Stimulated activated CD4-positive, alpha-beta T cell treated with anti-CD3 and anti-CD28 coated beads, TNF-alpha, amount 100 ng/mL, for 24 hours (primary cell): ENCODE measurements at regions not wholly inside any gene's neighbourhood (a gene's known extent, or its start where the extent isn't known, plus 50 kb on each side); places are given as distances from the start of the nearest gene placed in this dataset.

Experiments
- DNase-seq, 3 experiments: peaks; one replicate each; pipeline ENCODE4 v3.0.0-alpha.2; 2020; ENCODE audit warnings: low read depth in 3 of 3

DNA sequence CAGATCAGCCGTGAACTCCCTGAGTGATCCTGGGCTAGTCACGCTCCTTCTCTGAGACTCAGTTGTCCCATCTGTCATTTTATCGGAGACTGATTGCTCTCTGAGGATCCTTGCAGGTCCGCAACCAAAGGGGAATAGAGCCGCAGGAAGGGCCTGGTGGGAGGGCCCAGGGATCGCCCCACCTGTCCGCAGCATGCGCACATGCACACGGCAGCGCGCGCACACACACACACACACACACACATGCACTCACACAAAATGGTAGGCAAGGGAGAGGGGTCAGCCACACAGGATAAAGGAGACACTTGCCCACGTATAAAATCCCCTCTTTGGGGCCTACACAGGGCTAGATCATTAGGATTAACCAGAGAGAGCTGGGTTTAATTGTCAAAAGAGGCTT, 95.6 kb upstream of the FOXP4 start:
- DNase-seq = no peak

DNA sequence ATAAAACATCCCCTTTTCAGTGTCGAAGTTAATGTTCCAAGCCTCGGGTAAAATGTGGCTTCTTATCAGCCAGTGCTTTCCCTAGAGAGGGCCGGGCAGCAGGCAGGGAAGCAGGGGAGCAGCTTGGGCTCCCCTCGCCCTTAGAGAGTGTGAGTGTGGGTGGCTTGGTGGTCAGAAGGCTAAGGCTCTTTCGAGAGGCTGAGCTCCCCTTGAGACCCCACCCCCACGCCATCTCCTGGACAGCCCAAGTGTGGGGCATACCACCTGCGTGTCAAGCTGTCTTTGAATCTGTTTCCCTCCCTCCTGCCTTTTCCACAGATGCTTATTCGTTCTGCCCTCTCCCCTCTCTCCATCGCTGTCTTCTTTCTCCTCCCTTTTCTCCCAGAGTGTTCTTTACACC, 95.1 kb upstream of the FOXP4 start:
- DNase-seq = no peak

DNA sequence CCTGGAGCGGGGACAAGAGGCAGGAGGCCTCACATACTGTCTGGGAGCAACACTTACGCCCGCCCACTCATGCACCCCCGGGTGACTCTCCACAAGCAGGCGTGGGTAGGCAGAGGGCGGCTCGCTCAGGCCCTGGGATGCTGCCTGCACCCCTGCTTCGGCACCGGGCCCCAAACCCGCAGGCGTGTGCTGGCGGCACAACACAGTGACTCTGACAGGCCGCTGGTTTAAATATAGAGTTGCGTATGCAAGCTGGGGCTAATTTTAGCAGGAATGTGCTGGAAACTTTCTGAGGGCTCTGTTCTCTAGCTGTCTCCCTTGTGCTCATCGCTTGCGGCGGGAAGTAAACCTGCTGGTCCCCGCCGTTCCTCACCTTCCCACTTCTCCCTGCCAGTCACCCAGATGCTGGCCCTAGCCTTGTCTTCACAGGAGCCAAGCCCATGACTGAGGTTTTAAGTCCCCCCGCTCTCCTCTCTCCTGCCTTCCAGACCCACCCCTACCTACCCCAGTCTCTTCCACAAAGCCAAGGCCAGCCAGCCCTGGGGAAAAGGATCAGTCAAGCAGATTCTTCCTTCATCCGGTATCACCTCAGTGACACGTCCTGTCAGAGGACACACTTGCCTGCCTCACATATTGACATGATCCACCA, 94.5 kb upstream of the FOXP4 start:
- no peak for DNase-seq

DNA sequence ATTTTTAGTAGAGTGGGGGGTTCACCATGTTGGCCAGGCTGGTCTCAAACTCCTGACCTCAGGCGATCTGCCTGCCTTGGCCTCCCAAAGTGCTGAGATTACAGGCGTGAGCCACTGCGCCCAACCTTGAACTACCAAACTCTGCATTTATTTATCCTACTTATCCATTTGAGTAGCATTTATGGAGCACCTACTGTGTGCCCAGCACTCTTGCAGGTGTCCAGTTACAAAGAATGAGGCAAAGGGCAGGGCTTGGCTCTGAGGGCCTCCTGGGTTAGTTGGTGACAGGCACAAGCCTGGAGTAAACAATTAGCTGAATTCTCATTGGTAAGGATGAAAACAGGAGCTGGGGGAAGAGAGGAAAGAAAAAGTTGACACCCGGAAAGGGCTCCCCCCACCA, 93.4 kb upstream of the FOXP4 start:
- DNase-seq = no peak

DNA sequence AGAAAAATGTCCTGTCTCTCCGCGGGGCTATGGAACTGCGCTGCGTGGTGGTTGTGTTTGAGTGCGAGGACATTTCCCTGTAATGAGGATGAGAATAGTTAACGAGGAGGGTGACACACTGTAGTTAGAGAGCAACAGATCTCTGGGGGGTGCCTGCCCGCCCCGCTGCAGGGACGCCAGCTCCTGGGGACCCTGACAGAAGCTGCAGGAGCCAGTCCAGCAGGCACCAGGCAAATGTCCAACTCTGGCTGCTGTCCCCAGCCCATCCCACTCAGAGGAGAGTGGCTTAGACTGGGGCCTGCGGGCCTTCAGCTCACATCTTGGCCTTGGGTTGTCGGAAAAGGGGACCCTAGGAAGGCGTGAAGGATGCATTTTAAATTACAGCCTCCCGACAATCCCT, 92.9 kb upstream of the FOXP4 start:
- DNase-seq = no peak

DNA sequence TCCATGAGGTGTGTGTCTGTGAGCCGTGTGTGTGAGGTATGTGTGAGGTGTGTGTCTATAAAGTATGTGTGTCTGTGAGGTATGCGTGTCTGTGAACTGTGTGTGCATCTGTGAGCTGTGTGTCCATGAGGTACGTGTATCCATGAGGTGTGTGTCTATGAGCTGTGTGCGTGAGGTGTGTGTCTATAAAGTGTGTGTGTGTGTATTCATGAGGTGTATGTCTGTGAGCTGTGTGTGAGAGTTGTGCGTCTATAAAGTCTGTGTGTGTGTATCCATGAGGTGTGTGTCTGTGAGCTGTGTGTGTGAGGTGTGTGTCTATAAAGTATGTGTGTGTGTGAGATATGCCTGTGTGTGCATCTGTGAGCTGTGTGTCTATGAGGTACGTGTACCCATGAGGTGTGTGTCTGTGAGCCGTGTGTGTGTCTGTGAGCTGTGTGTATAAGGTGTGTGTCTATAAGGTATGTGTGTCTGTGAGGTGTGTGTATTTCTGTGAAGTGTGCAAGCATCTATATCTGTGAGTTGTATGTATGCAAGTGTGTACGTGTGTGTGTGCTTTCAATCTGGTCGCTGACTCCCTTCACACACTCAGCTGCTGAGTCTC, 91.9 kb upstream of the FOXP4 start:
- no peak for DNase-seq

DNA sequence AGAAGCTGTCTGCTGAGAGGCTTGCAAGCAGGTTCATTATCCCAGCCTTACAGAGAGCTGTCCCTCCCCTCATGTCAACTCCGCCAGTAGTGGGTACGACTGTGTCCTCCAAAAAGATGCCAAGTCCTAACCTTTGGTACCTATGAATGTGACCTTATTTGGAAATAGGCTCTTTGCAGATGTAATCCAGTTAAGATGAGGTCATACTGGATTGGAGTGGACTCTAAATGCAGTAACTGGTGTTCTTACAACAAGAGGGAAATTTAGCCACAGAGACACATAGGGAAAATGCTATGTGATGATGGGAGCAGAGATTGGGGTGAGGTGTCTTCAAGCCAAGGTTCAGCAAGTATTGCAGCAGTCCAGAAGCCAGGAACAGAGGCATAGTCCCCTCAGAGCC, 90.8 kb upstream of the FOXP4 start:
- DNase-seq = no peak

DNA sequence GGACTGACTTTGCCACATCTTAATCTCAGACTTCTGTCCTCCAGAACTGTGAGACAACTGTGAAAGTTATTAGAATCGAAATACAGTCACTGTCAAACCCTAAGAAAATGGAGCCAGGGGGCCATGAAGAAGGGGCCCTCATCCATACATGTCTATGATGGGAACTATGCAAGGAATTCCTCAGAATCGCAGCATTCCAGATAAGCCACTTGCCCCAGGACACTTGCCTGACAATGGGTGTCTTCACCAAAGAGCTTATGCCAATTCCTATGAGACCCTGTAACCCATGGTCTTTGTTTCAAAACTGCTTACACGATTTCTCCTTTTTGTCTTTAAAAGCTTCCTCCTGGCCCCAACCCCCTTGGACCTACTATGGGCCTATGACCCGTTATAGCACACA, 90.4 kb upstream of the FOXP4 start:
- DNase-seq = no peak

DNA sequence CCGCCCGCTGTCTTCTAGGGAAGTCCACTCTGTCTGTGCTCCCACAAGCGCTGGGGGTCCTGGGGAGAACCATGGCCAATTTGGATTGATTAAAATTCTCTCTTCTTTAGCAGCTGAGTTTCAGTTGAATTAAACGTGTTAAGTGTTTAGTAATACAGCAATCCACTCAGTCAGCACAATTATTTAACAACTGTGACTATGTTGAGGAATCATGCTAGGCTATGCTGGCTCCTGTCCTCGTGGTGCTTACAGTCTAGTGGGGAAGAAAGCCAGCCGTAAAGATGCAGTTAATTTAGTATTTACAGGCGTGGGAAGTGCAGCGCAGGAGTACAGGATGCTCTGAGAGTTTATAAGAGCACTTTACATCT, 88.9 kb upstream of the FOXP4 start:
- DNase-seq = no peak

DNA sequence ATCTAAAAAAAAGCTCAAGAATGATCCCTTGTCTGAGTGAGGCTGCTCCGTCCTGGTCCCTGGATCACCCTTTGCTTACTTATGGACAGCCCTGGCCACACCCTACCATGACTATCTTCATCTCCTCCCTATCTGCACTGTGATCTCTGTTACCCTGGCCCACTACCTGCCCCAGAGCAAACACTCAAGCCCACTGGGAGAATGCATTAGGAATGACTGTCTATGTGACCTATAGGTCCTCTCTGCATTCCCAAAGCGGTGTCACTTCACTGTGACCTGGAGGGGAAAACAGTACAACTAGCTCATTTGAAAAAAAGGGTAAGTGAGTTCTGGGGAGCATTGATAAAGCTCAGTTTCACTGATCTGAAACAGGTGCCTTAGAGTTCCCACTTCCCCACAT, 86.4 kb upstream of the FOXP4 start:
- no peak for DNase-seq

DNA sequence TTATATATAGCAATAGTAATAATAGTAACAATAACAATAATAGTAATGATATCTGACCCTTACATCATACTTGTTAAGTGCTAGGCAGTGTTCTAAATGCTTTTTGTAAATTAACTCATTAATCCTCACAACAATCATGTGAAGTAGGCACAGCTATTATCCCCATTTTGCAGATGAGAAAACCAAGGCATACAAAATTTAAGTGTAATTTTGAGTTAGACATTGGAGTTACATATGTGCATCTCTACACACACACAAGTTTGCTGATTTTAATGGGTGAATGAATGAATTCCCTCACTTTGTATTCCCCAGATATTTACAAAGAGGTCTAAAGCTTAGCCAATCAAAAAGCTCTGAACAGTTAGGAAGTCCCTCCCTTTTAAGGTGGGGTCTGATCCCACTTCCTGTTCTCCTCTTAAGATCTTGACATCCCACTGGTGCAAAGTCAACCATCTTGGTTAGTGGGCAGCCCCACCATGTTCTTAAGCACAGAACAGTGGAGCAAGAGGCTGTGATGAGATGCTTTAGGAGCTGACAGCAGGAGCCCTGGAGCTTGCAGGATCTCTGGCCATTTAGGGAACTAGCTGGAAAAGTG, 85.3 kb upstream of the FOXP4 start:
- no peak for DNase-seq

DNA sequence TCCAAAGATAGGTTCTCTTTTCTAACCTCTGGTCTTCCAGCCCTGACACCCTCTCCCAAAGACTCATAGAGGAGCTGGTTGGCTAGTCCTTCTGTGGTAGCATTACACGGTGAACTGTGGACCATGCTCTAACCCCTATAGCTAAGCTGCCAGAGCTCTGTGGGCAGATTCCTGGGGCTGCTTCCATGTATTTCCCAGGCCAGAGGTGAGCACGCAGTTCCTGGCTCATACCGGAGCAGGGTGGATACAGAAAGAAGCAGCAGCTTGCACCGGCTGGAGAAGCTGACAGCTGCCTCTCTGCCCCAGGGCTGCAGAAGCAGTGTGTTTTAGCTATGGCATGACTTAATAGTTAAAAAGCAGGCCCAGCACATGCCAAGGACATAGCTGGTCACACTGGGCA, 84.1 kb upstream of the FOXP4 start:
- DNase-seq = no peak

DNA sequence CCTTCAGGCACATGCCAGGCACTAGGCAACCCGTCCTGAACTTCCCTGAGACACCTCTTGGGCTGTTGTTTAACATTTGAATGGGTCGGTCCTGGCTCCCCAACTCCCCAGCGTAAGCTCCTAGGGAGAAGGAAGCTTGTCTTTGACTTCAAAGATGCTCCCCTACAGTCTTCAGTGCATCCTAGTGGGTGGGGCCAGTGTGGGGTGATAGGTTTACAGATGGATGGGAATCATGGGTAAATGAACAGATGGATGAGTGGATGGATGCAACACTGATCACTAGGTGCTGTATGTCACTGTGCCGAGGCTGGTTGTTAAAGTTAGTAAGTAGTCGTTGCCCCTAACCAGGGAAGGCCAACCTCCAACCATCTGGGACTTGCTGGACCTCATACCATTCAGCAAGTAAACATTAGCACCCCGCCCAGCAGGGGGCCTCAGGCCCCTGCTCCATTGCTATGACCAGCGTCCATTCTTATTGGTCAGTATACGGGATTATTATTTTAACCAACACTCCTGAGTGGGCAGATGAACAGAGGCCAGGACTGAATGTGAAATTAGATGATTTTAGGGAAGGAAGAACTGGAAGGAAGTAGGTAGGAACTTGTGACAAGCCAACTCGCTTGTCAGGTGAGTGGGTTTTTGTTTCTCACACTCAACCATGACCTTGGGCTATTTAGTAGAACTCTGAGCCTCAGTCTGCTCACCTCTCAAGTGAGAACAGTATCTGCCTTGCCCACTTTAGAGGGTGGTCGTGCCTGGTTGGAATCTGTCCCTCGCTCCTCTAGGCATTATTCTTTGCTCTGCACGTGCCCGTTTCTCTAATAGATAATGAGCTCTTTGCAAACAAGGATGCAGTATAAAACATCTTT, 82.9 kb upstream of the FOXP4 start:
- DNase-seq = peak in 1 of 3 experiments; percentile 18

DNA sequence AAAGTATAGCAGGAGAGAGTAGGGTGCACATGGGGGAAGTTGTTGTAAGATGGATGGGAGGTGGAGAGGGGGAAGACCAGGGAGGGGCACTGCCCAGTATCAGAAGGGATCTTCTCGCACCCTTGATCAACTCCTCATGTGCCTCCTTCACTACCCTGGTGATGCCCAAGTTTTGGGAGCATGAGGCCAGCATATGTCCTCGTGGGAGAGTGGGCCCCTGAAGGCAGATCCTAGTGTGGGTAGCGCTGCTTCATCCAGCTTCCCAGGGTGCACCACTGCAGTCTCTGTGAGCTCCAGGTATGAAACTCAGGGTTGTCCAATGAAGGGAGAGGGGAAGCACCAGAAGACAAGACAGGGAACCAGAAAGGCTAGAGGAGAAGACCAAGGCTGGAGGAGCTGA, 82.2 kb upstream of the FOXP4 start:
- no peak for DNase-seq

DNA sequence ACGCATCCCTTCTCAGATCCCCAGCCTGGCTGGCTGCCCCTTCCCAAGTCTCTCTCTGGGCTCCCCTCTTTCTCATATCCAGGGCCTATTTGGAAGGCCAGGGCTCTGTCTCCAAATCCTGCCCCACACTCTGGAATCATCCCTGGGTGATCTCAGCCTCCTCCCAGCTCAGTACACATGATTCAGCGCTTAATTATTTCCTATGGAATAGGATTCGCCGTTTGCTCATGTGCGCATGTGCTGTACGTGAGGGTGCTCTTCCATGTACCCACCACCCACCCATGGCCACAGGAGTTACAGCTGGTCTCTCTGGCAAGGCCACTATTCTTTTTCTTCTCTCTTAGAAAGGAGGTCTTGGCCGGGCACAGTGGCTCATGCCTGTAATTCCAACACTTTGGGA, 81.7 kb upstream of the FOXP4 start:
- no peak for DNase-seq

DNA sequence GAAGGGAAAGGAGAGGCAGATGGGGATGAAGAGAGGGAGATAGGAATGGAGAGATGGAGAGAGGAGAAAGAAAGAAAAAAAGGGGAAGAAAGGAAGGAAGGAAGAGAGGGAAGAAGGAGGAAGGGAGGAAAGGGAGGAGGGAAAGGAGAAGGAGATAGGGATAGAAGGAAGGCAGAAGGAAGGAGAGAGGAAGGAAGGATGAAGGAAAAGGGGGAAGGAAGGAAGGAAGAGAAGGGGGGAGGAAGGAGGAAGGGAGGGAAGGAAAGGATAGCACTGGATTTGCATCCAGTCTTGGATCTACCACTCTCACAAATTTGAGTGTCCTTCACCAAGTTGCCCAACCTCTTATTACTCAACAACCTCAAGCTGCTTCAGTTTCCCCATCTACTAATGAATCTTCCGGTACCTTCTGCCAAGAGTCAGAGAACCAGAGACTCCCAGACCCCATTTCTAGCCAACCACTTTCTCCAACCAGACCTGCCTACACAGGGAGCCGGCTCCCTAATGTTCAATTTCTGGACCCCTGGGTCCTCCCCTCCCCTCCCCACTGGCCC, 79.7 kb upstream of the FOXP4 start:
- DNase-seq = no peak

DNA sequence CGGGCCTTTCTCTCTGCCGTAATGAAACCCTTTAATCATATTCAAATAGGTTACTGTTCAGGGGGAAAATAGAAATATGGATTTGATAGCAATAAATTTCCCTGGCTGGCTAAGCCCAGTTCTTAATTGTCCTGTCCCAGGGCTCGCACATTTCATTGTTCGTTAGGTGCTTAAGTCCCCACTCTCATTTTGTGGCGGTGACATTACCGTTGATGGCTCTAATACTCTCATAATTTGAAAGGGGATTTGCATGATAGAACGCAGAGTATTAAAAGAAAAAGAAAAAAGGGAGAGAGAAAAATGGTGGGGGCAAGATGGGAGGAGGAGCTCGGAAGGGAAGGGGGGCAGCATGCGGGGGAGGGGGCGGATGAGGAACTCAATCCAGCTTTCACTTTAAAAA, 79.1 kb upstream of the FOXP4 start:
- DNase-seq = no peak

DNA sequence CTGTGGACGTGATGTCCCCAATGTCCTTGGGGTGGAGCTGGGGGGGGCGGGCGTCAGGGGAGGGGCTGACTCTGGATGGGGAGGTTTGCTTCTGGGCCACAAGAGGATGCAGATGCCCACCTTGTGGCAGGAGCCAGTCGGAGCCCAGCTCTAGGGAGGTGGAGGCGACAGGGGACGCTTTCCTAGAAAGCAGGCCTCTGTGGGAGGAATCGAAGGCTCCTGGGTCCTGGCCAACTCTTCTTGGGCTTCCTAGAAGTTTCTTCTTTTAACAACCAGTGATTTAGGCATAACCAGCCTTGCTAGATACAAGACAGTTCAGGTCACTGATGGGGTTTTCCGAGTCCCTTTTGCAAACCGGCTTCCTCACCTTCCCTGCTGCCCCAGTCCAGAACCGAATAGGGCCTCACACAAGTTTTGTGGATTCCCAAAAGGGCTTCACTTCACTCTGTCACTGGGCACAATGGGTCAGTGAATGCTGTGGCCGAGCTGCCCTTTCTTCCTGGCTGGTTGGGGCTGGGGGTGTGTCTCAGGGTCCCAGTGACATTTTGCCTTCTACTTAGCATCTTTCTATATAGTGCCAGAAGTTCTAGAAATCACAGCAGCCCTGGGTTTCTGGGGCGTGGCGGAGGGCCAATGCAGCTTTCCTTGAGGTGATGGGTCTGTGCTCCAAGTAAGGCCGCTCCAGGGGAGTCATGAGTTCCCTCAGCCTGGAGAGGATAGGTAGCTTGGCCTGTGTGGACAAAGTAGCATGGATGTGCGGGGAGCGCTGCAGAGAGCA, 78.4 kb upstream of the FOXP4 start:
- no peak for DNase-seq

DNA sequence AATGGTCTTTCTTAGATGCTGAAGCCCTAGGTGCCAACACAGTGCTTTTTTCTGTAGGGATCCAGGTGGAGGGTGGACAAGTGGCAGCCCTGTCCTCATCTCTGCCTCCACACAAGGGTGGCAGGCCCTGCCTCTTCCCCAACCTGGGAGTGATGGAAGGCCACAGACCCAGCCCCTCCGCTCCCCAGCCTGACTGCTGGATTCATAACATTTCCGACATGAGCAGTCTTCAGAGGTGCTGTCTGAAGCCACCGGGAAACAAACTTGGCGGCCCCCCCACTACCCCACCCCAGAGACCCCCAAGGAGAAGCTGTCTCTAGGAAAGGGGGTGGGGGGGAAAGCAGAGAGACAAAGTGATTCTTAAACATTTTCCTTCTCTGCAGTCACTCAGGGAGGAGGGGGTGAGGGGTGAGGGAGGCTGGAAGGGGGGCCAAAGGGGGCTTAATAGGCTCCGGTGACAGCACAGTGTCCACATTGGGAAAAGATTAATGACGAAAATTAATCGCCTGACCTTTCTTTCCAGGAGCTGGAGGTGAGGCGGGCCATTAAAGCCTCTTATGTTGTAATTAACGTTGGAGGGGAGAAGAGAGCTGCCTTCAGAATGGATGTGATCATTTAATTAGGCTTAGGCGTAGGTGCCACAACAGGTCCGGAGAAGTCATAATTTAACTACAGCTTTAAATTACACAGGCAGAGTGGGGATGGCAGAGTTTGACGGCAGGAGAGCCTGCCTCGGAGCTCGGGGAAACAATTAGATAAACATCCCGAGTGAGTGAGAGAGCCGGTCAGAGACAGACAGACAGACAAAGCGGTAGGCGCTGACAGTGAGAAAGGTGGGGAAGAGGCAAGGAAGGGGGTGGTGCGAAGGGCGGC, 76.8 kb upstream of the FOXP4 start:
- no peak for DNase-seq

DNA sequence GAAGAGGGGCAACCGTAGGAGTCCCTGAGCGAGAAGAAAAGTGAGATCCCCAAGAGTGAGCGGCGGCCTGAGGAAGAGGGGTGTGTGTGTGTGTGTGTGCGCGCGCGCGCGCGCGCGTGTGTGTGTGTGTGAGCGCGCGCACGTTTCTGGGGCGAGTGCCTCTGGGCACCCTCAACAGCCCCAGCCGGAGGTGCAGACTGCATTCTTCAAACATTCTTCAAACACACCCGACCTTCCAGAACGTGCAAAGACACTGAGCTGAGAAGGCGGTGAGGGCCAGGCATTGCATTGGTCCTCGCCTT, 76.2 kb upstream of the FOXP4 start:
- peak in 1 of 3 experiments; percentile 25 for DNase-seq
